ENCODE measurements at regions not wholly inside any gene's neighbourhood (a gene's known extent, or its start where the extent isn't known, plus 50 kb on each side); places are given as distances from the start of the nearest gene placed in this dataset.

GRCh38 chr3:194005930-194006501 is 129.9 kb upstream of the HES1 start:
- Mint-ChIP-seq H3K36me3 (ENCODE audit: low read depth) (no peaks in the 10 kb centered on the region), H3K27ac (ENCODE audit: unreplicated experiment) (no peak overlapping the region), H3K9me3 (no peaks in the 10 kb centered on the region), H3K27me3 (ENCODE audit: low read depth) (peaks cover 31% of the 10 kb centered on the region), H3K4me3 (no peak overlapping the region), H3K4me1 (peaks cover 51% of the 10 kb centered on the region)
- TF ChIP-seq, protein P1, sequence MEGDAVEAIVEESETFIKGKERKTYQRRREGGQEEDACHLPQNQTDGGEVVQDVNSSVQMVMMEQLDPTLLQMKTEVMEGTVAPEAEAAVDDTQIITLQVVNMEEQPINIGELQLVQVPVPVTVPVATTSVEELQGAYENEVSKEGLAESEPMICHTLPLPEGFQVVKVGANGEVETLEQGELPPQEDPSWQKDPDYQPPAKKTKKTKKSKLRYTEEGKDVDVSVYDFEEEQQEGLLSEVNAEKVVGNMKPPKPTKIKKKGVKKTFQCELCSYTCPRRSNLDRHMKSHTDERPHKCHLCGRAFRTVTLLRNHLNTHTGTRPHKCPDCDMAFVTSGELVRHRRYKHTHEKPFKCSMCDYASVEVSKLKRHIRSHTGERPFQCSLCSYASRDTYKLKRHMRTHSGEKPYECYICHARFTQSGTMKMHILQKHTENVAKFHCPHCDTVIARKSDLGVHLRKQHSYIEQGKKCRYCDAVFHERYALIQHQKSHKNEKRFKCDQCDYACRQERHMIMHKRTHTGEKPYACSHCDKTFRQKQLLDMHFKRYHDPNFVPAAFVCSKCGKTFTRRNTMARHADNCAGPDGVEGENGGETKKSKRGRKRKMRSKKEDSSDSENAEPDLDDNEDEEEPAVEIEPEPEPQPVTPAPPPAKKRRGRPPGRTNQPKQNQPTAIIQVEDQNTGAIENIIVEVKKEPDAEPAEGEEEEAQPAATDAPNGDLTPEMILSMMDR (conservative IDR thresholded peaks at IDR 0.05), result no peak
- DNase-seq (ENCODE audit: low read depth, low spot score), result no peak

DNA sequence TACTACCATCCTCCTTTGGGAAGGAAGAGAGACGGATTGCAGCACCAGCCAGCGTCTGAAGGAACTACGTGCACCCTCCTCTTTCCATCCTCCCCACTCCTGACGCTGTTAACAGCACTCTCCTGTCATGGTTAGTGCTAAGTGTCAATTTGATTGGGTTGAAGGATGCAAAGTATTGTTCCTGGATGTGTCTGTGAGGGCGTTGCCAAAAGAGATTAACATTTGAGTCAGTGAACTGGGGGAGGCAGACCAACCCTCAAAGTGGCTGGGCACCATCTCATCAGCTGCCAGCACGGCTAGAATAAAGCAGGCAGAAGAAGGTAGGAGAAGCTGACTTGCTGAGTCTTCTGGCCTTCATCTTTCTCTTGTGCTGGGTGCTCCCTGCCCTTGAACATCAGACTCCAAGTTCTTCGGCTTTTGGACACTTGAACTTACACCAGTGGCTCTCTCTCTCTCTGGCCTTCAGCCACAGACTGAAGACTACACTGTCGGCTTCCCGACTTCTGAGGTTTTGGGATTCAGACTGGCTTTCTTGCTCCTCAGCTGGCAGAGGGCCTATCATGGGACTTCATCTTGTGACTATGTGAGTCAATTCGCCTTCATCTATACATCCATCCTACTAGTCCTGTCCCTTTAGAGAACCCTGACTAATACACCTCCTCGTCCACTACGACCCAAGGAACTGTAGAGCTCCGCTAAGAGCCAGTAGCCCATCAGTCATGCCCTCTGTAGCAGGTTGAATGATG is 128.2 kb upstream of the HES1 start:
- Mint-ChIP-seq H3K9me3 (no peaks in the 10 kb centered on the region), H3K4me1 (peaks cover 37% of the 10 kb centered on the region), H3K27ac (ENCODE audit: unreplicated experiment) (no peak overlapping the region), H3K36me3 (ENCODE audit: low read depth) (no peaks in the 10 kb centered on the region), H3K27me3 (ENCODE audit: low read depth) (peaks cover 26% of the 10 kb centered on the region), H3K4me3 (no peak overlapping the region)
- no peak for DNase-seq (ENCODE audit: low read depth, low spot score)
- TF ChIP-seq, protein P1 (conservative IDR thresholded peaks at IDR 0.05), result no peak

DNA sequence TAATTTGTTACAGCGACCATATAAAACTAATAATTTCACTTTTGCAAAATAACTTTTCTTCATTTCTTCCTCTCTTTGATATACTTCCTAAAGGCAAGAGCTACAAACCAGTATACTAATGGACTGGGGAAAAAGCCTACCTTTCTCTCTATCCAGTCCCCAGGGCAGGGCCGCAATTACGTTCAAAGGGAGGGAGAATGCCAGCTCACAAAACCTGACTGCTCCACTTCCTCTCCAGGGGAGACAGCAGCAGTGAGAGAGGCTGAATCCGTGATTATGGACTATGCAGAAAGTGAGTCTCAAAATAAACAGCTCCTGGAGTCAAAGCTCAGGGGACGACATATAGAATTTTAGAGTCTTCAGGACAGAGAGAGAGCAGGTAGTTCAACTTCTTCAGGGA is 126.9 kb upstream of the HES1 start:
- Mint-ChIP-seq H3K4me3 (no peak overlapping the region), H3K27me3 (ENCODE audit: low read depth) (peaks cover 34% of the 10 kb centered on the region), H3K9me3 (no peaks in the 10 kb centered on the region), H3K36me3 (ENCODE audit: low read depth) (no peaks in the 10 kb centered on the region), H3K27ac (ENCODE audit: unreplicated experiment) (no peak overlapping the region), H3K4me1 (peaks cover 28% of the 10 kb centered on the region)
- TF ChIP-seq, protein P1 (conservative IDR thresholded peaks at IDR 0.05), result no peak
- DNase-seq (ENCODE audit: low read depth, low spot score), result no peak

DNA sequence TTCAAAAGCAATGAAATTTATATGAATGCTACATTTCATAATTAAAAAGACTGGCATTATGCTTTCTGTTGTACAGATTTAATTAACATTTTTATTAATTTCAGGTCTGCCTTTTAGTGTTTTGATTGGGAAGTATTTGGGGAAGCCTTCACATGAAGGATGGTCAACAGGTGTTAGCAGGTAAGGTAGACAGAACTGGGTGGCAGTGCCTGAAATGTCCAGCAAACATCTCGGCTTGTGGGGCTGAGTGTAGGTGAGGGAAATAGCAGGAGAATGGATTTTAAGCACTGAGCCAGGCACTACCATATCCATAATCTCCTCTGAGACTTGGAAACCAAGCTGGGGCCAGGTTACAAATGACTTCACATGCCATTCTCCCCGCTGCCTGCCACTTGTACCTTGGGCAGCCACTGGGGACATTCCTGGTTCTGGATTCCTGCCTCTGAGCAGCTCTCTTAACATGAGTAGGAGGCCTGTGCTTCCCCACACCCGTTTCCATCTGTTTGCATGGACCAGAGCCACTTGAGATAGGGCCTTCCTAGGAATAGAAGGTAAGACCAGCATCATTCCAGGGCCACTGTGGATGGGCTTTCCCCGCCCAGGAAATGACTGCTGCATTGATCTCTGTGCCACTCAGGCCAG is 125.9 kb upstream of the HES1 start:
- Mint-ChIP-seq H3K27me3 (ENCODE audit: low read depth) (peaks cover 34% of the 10 kb centered on the region), H3K36me3 (ENCODE audit: low read depth) (no peaks in the 10 kb centered on the region)

GRCh38 chr3:194011807-194012206 is 124.1 kb upstream of the HES1 start:
- Mint-ChIP-seq H3K4me3 (no peak overlapping the region), H3K27ac (ENCODE audit: unreplicated experiment) (no peak overlapping the region), H3K4me1 (peaks cover 7% of the 10 kb centered on the region), H3K36me3 (ENCODE audit: low read depth) (no peaks in the 10 kb centered on the region), H3K9me3 (no peaks in the 10 kb centered on the region), H3K27me3 (ENCODE audit: low read depth) (peaks cover 28% of the 10 kb centered on the region)
- TF ChIP-seq, protein P1 (conservative IDR thresholded peaks at IDR 0.05), result no peak
- no peak for DNase-seq (ENCODE audit: low read depth, low spot score)

More for the DNA sequence above, 125.9 kb upstream of the HES1 start:
- no peak for DNase-seq (ENCODE audit: low read depth, low spot score)
- Mint-ChIP-seq H3K9me3 (no peaks in the 10 kb centered on the region), H3K4me3 (no peak overlapping the region), H3K4me1 (peaks cover 21% of the 10 kb centered on the region), H3K27ac (ENCODE audit: unreplicated experiment) (no peak overlapping the region)
- TF ChIP-seq, protein P1 (conservative IDR thresholded peaks at IDR 0.05), result no peak

Measured in neural crest cell (in vitro differentiated cells).